ENCODE measurements at regions not wholly inside any gene's neighbourhood (a gene's known extent, or its start where the extent isn't known, plus 50 kb on each side); places are given as distances from the start of the nearest gene placed in this dataset.
"Not testable (repeated sequence)": the region's sequence is repeated elsewhere in the genome, so short reads cannot be mapped to it uniquely, and the experiment has no call there.

- in situ Hi-C loops (cut with HindIII; ENCODE audit: low pct_ligation_motif_present, low pct_unique_long_range_greater_than_20kb, low sequenced_read_pairs); DNase-seq: not testable (repeated sequence)
Measured at GRCh38 chr1:144040293-144040692, 68.5 kb upstream of the FAM72C start.

- in situ Hi-C loops (cut with HindIII; ENCODE audit: low pct_ligation_motif_present, low pct_unique_long_range_greater_than_20kb, low sequenced_read_pairs); DNase-seq: not testable (repeated sequence)
Measured at GRCh38 chr1:144034045-144034444, 62.3 kb upstream of the FAM72C start.

- in situ Hi-C loops (cut with HindIII; ENCODE audit: low pct_ligation_motif_present, low pct_unique_long_range_greater_than_20kb, low sequenced_read_pairs); DNase-seq: not testable (repeated sequence)
Measured at GRCh38 chr1:144031550-144031949, 59.8 kb upstream of the FAM72C start.

GRCh38 chr1:144026022-144026421 lies 54.2 kb upstream of the FAM72C start:
- in situ Hi-C loops (cut with HindIII; ENCODE audit: low pct_ligation_motif_present, low pct_unique_long_range_greater_than_20kb, low sequenced_read_pairs); DNase-seq: not testable (repeated sequence)

GRCh38 chr1:144021690-144022384 lies 50.1 kb upstream of the FAM72C start:
- in situ Hi-C loops (cut with HindIII; ENCODE audit: low pct_ligation_motif_present, low pct_unique_long_range_greater_than_20kb, low sequenced_read_pairs); DNase-seq: not testable (repeated sequence)
